GM12874 (cell line): ENCODE measurements at regions not wholly inside any gene's neighbourhood (a gene's known extent, or its start where the extent isn't known, plus 50 kb on each side); places are given as distances from the start of the nearest gene placed in this dataset.

Experiments
- TF ChIP-seq, protein P1 (sequence below): IDR thresholded peaks from 2 replicates; pipeline ENCODE4 v1.5.1; 2011; ENCODE audit warnings: low read depth, mild to moderate bottlenecking, control low read depth, low read length, moderate library complexity; ENCODE audit not compliant: insufficient read depth

DNA sequence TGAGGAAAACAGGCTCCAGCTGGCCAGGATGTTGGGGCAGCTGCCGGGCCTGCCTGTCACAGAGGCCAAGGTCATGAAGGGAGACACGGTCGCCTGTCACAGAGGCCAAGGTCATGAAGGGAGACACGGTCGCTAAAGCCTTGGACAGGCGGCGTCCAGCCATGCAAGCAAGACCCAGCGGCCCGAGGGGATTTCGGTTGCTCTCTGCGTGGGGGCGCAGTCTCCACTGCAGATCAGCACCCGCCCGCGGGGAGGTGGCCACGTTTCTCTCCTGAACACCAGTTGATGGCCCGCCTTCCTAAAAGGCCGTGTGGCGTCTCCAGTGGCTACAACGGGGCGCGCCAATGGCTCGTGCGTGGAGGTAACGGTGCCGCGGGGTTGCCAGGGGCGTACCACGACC is 67.0 kb upstream of the PCGF5 start:
- TF ChIP-seq, protein P1, sequence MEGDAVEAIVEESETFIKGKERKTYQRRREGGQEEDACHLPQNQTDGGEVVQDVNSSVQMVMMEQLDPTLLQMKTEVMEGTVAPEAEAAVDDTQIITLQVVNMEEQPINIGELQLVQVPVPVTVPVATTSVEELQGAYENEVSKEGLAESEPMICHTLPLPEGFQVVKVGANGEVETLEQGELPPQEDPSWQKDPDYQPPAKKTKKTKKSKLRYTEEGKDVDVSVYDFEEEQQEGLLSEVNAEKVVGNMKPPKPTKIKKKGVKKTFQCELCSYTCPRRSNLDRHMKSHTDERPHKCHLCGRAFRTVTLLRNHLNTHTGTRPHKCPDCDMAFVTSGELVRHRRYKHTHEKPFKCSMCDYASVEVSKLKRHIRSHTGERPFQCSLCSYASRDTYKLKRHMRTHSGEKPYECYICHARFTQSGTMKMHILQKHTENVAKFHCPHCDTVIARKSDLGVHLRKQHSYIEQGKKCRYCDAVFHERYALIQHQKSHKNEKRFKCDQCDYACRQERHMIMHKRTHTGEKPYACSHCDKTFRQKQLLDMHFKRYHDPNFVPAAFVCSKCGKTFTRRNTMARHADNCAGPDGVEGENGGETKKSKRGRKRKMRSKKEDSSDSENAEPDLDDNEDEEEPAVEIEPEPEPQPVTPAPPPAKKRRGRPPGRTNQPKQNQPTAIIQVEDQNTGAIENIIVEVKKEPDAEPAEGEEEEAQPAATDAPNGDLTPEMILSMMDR = no peak

DNA sequence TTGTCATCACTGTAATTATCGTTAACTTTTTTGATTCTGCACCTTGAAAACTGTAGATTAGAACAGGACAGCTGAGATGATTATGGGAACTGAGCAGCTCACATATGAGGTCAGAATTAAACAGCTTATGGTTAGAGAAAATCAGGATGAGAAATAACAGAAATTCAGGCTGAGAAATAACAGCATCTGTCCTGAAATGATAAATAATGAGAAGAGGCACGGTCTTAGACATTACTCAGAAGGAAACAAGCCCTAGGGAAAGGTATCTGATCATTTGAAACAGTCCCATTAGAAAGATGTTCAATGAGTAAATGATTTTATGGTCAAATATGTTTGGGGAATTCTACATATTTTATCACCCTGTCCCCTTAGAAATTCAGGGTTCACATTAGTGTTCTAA is 65.6 kb upstream of the PCGF5 start:
- TF ChIP-seq, protein P1 = no peak

DNA sequence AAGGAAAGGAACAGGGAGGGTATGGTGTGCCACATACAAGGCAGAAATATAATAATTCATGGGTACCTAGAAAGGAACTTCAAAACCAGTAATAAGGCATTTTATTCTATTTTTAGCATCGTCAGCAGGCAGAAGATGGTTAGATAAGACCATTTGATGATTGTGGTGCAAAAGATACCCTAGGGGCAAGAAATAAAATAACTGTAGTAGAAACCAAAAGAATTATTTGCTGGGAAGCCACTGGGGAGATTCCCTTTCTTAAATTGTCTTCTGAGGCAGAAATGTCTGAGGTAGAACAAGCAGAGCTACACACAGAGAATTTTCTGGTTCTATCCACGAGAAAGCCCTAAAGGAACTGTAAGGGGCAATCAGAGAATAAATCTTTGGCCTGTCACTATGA is 64.3 kb upstream of the PCGF5 start:
- TF ChIP-seq, protein P1 = no peak

DNA sequence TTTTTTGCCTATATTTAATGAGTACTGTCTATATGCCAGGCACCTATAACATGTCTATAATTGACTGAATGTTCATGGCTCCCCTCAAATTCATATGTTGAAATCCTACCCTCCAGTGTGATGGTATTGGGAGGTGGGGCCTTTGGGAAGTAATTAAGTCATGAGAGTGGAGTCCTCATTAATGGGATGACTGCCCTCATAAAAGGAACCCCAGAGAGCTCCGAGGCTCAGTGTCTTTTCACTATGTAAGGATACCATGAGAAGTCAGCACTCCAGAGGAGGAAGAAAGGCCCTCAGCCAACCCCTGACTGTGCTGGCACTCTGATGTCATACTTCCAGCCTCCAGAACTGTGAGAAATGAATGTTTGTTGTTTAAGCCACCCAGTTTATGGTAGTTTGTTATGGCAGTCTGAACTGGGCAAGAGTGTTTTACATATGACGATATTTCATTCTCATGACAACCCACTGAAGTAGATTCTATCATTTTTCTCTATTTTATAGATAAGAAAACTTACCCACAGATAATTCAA is 61.1 kb upstream of the PCGF5 start:
- TF ChIP-seq, protein P1 = no peak

DNA sequence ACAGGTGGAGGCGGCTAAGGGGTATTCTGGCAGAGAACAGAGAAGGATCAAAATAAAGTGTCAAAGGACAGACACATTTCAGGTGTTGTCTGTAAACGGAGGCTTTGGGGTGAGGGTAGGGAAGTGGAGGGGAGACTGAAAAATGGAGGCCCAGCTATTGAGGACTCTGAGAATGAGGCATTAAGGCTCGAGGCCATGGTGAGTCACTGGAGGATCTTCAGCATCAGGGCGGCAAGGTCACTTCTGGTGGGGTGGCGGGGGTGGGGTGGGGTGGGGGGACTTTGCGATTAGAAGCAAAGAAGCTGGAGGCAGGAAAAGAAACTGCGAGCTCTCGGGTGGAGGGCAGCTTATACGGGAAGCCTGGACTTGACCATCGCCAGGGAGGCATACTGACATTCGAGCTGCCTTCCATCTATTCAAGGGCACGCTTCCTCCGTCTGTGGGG is 58.4 kb upstream of the PCGF5 start:
- TF ChIP-seq, protein P1 = no peak

DNA sequence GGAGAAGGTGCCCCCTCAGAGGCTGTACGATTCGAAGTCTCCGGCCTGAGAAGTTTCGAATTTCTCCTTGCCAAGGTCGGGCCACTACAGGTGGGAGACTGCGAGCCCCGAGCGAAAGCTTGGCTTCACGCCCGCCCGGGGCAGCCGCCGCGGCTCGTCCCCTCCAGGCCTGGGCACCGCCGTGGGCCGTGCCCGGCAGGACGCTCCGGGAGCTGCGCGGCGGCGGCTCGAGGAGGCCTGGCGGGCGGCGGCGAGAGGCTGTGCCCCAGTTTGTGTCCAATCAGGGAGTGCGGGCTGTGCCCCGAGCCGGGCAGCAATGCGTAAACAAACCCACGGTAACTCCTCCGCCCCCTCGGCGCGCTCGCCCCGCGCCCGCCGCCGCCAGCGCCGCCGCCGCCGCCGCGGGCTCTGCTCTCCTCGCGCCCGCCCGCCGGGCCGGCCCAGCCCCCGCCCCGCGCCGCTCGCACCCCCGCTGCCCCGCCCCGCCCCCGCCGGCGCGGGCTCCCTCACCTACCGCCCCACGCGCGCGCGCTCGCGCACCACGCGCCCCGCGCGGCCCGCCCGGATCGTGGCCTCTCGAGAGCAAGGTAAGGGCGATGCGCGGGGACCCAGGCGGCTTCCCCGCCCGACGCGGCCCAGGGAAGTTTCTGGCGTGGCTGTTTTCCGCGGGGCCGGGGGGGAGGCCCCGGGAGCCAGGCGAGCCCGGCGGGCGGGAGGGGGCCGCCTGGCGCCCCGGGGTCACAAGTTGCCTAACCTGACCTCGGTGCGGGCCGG is 57.8 kb upstream of the PCGF5 start:
- TF ChIP-seq, protein P1 = no peak

DNA sequence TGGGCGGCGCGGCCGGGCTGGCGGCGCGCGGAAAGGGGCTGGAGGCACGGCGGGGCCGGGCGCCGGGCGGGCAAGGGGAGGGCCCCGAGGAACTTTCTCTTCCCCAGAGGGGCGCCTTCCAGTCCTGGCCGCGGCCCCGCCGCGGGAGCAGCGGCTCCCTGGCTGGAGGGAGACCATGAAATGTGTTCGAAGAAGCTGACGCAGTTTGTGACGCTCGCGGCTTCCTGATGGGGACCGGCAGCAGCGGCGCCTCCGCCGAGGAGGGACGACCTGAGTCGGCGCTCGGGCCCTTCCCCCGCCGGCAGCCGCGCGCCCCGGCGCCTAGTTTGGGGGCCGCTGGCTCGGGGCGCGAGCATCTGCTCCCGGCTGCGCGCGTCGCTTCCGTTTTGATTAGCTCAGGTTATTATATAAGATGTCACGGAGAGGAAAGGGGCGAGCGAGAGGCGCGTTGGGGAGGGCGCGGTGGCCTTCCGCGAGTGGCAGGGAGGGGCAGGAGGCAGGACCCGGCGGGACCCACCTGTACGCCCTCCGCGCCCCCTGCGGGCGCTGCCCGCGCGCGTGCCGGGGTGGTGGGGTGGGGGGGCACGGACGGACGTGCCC is 57.1 kb upstream of the PCGF5 start:
- TF ChIP-seq, protein P1 = no peak
